ENCODE measurements at regions not wholly inside any gene's neighbourhood (a gene's known extent, or its start where the extent isn't known, plus 50 kb on each side); places are given as distances from the start of the nearest gene placed in this dataset.

DNA sequence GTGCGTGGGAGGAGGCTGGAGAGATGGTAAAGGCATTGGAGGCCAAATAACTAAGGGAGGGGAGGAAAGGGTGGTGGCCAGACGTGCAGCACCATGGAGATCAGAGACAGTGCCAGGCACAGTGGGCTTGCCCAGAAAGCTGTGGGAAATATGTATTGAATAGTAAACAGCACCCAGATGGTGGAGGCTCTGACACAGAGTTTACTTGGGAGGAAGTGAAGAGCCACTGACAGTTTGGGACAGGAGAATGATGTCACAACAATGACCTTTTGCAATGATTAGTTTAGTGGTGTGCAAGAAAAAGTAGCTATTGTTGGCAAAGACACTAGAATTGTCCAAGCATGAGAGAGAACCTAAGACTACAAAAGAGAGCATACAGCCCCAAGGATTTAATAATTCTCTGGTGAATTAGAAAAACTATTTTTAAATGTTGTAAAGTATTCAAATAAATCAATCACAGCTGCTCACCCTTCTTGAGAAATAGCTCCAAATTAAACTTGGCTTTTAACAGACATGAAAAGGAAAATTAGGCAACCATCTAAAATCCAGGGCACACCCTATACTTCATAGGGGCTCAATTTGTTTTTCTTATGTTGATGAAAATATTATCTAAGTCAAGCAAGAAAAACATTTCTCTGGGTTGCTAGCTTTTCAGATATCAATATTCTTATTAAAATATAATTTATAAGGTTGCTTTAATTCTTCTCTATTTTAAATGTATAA is 458.7 kb upstream of the HNRNPA3 start:
- TF ChIP-seq CTCF (IDR thresholded peaks at IDR 0.05) (no peak), POLR2AphosphoS5 (IDR thresholded peaks at IDR 0.05; ENCODE audit: low read depth, low read length) (no peak), SIN3A (IDR thresholded peaks at IDR 0.05; ENCODE audit: borderline replicate concordance, insufficient read depth, low read depth, low read length) (no peak), TCF7L2 (IDR thresholded peaks at IDR 0.05; ENCODE audit: low read depth, low read length) (no peak)
